HepG2 (cell line): ENCODE measurements at regions not wholly inside any gene's neighbourhood (a gene's known extent, or its start where the extent isn't known, plus 50 kb on each side); places are given as distances from the start of the nearest gene placed in this dataset.

Experiments used
- BHLHE40 ChIP-seq: IDR thresholded peaks from 2 replicates; pipeline ENCODE4 v1.6.1; 2011; ENCODE audit warnings: low read length, improper control_type of control experiment
- E2F2 ChIP-seq: sonication (generic); formaldehyde crosslinking; IDR thresholded peaks from 2 replicates; pipeline ENCODE4 v1.4.0; 2020; ENCODE audit warnings: missing genetic modification reagents, borderline replicate concordance
- EED ChIP-seq: sonication (generic); formaldehyde crosslinking; IDR thresholded peaks from 2 replicates; pipeline ENCODE4 v1.5.0; 2020; ENCODE audit warnings: mild to moderate bottlenecking, missing genetic modification reagents
- HDAC1 ChIP-seq: sonication (generic); formaldehyde crosslinking; IDR thresholded peaks from 2 replicates; pipeline ENCODE4 v1.5.1; 2020; ENCODE audit warnings: mild to moderate bottlenecking, missing genetic modification reagents
- HOXA3 ChIP-seq: sonication (generic); formaldehyde crosslinking; IDR thresholded peaks from 2 replicates; pipeline ENCODE4 v1.5.0; 2020; ENCODE audit warnings: missing genetic modification reagents
- MAFK ChIP-seq, 2 experiments: IDR thresholded peaks in 1 of 2; conservative IDR thresholded peaks in 1 of 2; 2 replicates each; pipeline ENCODE4 v1.6.1; 2011; ENCODE audit warnings: improper control_type of control experiment in 2 of 2, low read length in 2 of 2
- MED13 ChIP-seq: sonication (generic); formaldehyde crosslinking; IDR thresholded peaks from 2 replicates; pipeline ENCODE4 v1.5.0; 2020; ENCODE audit warnings: missing genetic modification reagents
- MZF1 ChIP-seq: sonication (generic); formaldehyde crosslinking; IDR thresholded peaks from 2 replicates; pipeline ENCODE4 v1.8.1; 2023; ENCODE audit warnings: mild to moderate bottlenecking, missing genetic modification reagents, borderline replicate concordance
- PATZ1 ChIP-seq: sonication (generic); formaldehyde crosslinking; IDR thresholded peaks from 2 replicates; pipeline ENCODE4 v1.4.0; 2020; ENCODE audit warnings: missing genetic modification reagents
- PTBP1 ChIP-seq: fragments of 200-400 bp; formaldehyde crosslinking; IDR thresholded peaks from 2 replicates; pipeline ENCODE4 v1.6.1; 2018; ENCODE audit warnings: low read length, low read depth; ENCODE audit not compliant: poor library complexity, severe bottlenecking
- SAP130 ChIP-seq: IDR thresholded peaks from 2 replicates; pipeline ENCODE4 v1.6.1; 2016; ENCODE audit warnings: low read depth
- SIX1 ChIP-seq: sonication (generic); formaldehyde crosslinking; IDR thresholded peaks from 2 replicates; pipeline ENCODE4 v1.4.0; 2020; ENCODE audit warnings: missing genetic modification reagents, borderline replicate concordance
- TFDP2 ChIP-seq: sonication (generic); formaldehyde crosslinking; IDR thresholded peaks from 2 replicates; pipeline ENCODE4 v1.4.0; 2020; ENCODE audit warnings: missing genetic modification reagents
- ZFP1 ChIP-seq: IDR thresholded peaks from 2 replicates; pipeline ENCODE4 v1.6.1; 2016
- ZFP62 ChIP-seq: sonication (generic); formaldehyde crosslinking; IDR thresholded peaks from 2 replicates; pipeline ENCODE4 v1.4.0; 2020; ENCODE audit warnings: missing genetic modification reagents
- ZNF33A ChIP-seq: sonication (generic); formaldehyde crosslinking; IDR thresholded peaks from 2 replicates; pipeline ENCODE4 v1.5.1; 2020; ENCODE audit warnings: missing genetic modification reagents, mild to moderate bottlenecking, moderate library complexity, borderline replicate concordance
- ZNF460 ChIP-seq: sonication (generic); formaldehyde crosslinking; IDR thresholded peaks from 2 replicates; pipeline ENCODE4 v1.5.1; 2020; ENCODE audit warnings: missing genetic modification reagents, mild to moderate bottlenecking, borderline replicate concordance
- ZNF546 ChIP-seq: sonication (generic); formaldehyde crosslinking; conservative IDR thresholded peaks from 2 replicates; pipeline ENCODE4 v1.8.1; 2023; ENCODE audit warnings: mild to moderate bottlenecking, missing genetic modification reagents
- ZNF549 ChIP-seq: sonication (generic); formaldehyde crosslinking; IDR thresholded peaks from 2 replicates; pipeline ENCODE4 v1.5.0; 2020; ENCODE audit warnings: missing genetic modification reagents
- ZNF574 ChIP-seq: sonication (generic); formaldehyde crosslinking; IDR thresholded peaks from 2 replicates; pipeline ENCODE4 v1.4.0; 2020; ENCODE audit warnings: missing genetic modification reagents
- ZNF616 ChIP-seq: sonication (generic); formaldehyde crosslinking; IDR thresholded peaks from 2 replicates; pipeline ENCODE4 v1.5.0; 2020; ENCODE audit warnings: low read depth, mild to moderate bottlenecking, missing genetic modification reagents
- ZNF672 ChIP-seq: sonication (generic); formaldehyde crosslinking; IDR thresholded peaks from 2 replicates; pipeline ENCODE4 v1.8.1; 2022; ENCODE audit warnings: missing genetic modification reagents
- ZNF703 ChIP-seq: sonication (generic); formaldehyde crosslinking; IDR thresholded peaks from 2 replicates; pipeline ENCODE4 v1.5.1; 2020; ENCODE audit warnings: missing genetic modification reagents, mild to moderate bottlenecking, moderate library complexity, borderline replicate concordance
- ZNF766 ChIP-seq: sonication (generic); formaldehyde crosslinking; IDR thresholded peaks from 2 replicates; pipeline ENCODE4 v1.5.0; 2020; ENCODE audit warnings: missing genetic modification reagents, borderline replicate concordance
- ZNF891 ChIP-seq: sonication (generic); formaldehyde crosslinking; IDR thresholded peaks from 2 replicates; pipeline ENCODE4 v1.5.0; 2020; ENCODE audit warnings: mild to moderate bottlenecking, missing genetic modification reagents

GRCh38 chr12:115227137-115227615 is 543.2 kb upstream of the TBX3 start (continued):
- TF ChIP-seq TFDP2 (CRISPR knock-in tag): no peak
- TF ChIP-seq MZF1 (CRISPR knock-in tag): no peak
- no peak for TF ChIP-seq E2F2 (CRISPR knock-in tag)
- no peak for TF ChIP-seq ZNF672 (CRISPR knock-in tag)
- no peak for TF ChIP-seq ZFP62 (CRISPR knock-in tag)
- TF ChIP-seq MAFK (conservative IDR thresholded peaks at IDR 0.05 in 1 of 2, IDR thresholded peaks at IDR 0.05 in 1 of 2; ENCODE audit: low read length in 2 of 2): peak; percentile 34 to 46; a peak in 2 of 4 replicates
- no peak for TF ChIP-seq PTBP1
- TF ChIP-seq PATZ1 (CRISPR knock-in tag): no peak
- no peak for TF ChIP-seq ZNF574 (CRISPR knock-in tag)
- TF ChIP-seq ZNF33A (CRISPR knock-in tag): no peak
- no peak for TF ChIP-seq ZNF766 (CRISPR knock-in tag)
- TF ChIP-seq EED: no peak
- 0 out of 2 replicates have a peak, but pooled peaks have one; percentile 13 for TF ChIP-seq HDAC1
- no peak for TF ChIP-seq ZNF546 (CRISPR knock-in tag)
- TF ChIP-seq SAP130: peak; percentile 43
- no peak for TF ChIP-seq ZFP1
- TF ChIP-seq ZNF703 (CRISPR knock-in tag): no peak
- TF ChIP-seq HOXA3 (CRISPR knock-in tag): no peak
- no peak for TF ChIP-seq SIX1 (CRISPR knock-in tag)
- TF ChIP-seq ZNF549: no peak
- no peak for TF ChIP-seq MED13 (CRISPR knock-in tag)
- no peak for TF ChIP-seq ZNF616 (CRISPR knock-in tag)
- TF ChIP-seq BHLHE40: 0 out of 2 replicates have a peak, but pooled peaks have one; percentile 27
- no peak for TF ChIP-seq ZNF460 (CRISPR knock-in tag)
- TF ChIP-seq ZNF891: no peak
